IMR-90 (cell line): ENCODE measurements at regions not wholly inside any gene's neighbourhood (a gene's known extent, or its start where the extent isn't known, plus 50 kb on each side); places are given as distances from the start of the nearest gene placed in this dataset.

ENCODE experiments used
- ATAC-seq: fragments of 200-7000 bp; cut with Tn5 transposase; 2 replicates; pipeline ENCODE4 v1.9.1; 2020; ENCODE audit warnings: low read depth, mild to moderate bottlenecking, moderate library complexity
- BruUV-seq: library from RNA; stranded (reverse); fragments of 400-500 nt; replicated peaks from 2 replicates; lab custom pipeline; 2021; lab: Mats Ljungman, UMichigan
- CTCF ChIA-PET: fragments of 300-600 bp; formaldehyde crosslinking; extraction: SDS; loops from one replicate; lab custom pipeline; 2021; ENCODE audit warnings: antibody characterized with exemption; lab: Yijun Ruan, JAX
- POLR2A ChIA-PET: fragments of 300-600 bp; sonication (Branson Sonifier 250); formaldehyde crosslinking; loops from one replicate; lab custom pipeline; 2022; ENCODE audit warnings: antibody characterized with exemption; ENCODE audit not compliant: unreplicated experiment; lab: Charles Lee
- DNase-seq: peaks from one replicate; pipeline ENCODE4 v3.0.0; 2013
- H2AFZ ChIP-seq: replicated peaks from 2 replicates; pipeline ENCODE3; 2013; ENCODE audit warnings: low read length, mild to moderate bottlenecking; ENCODE audit not compliant: poor library complexity
- H2AK5ac ChIP-seq: 2 replicates; pipeline ENCODE4 v1.6.1; 2013; ENCODE audit warnings: low read depth, low read length, inconsistent platforms
- H2AK9ac ChIP-seq: replicated peaks from 2 replicates; pipeline ENCODE3; 2013; ENCODE audit warnings: mild to moderate bottlenecking, low read depth, low read length, moderate library complexity; ENCODE audit not compliant: poor library complexity
- H2BK120ac ChIP-seq: 2 replicates; pipeline ENCODE4 v1.6.1; 2013; ENCODE audit warnings: low read depth, low read length, inconsistent platforms
- H2BK15ac ChIP-seq: 3 replicates; pipeline ENCODE4 v1.6.1; 2013; ENCODE audit warnings: low read depth, low read length, inconsistent platforms
- H2BK20ac ChIP-seq: 2 replicates; pipeline ENCODE4 v1.6.1; 2013; ENCODE audit warnings: low read depth, mild to moderate bottlenecking, inconsistent platforms, low read length, moderate library complexity
- H2BK5ac ChIP-seq: 2 replicates; pipeline ENCODE4 v1.6.1; 2013; ENCODE audit warnings: mild to moderate bottlenecking, low read depth, low read length, inconsistent platforms; ENCODE audit not compliant: poor library complexity, severe bottlenecking
- H3K14ac ChIP-seq: replicated peaks from 2 replicates; pipeline ENCODE4 v1.6.1; 2013; ENCODE audit warnings: low read depth, low read length, inconsistent platforms
- H3K18ac ChIP-seq: 2 replicates; pipeline ENCODE4 v1.6.1; 2013; ENCODE audit warnings: low read depth, low read length, control low read depth
- H3K23ac ChIP-seq: 2 replicates; pipeline ENCODE4 v1.6.1; 2013; ENCODE audit warnings: low read depth, low read length, inconsistent platforms
- H3K27ac ChIP-seq: 2 replicates; pipeline ENCODE4 v1.5.1; 2013; ENCODE audit warnings: mild to moderate bottlenecking, control low read depth, low read length; ENCODE audit not compliant: insufficient read depth
- H3K27me3 ChIP-seq: 2 replicates; pipeline ENCODE4 v1.6.1; 2013; ENCODE audit warnings: low read length; ENCODE audit not compliant: control insufficient read depth, insufficient read depth
- H3K36me3 ChIP-seq: 2 replicates; pipeline ENCODE4 v1.6.1; 2013; ENCODE audit warnings: low read length, mixed read lengths; ENCODE audit not compliant: control insufficient read depth, insufficient read depth
- H3K4ac ChIP-seq: 2 replicates; pipeline ENCODE4 v1.6.1; 2013; ENCODE audit warnings: low read depth, low read length, inconsistent platforms
- H3K4me1 ChIP-seq: 2 replicates; pipeline ENCODE4 v1.6.1; 2013; ENCODE audit warnings: low read length, mixed read lengths; ENCODE audit not compliant: control insufficient read depth, insufficient read depth
- H3K4me2 ChIP-seq: 2 replicates; pipeline ENCODE4 v1.6.1; 2013; ENCODE audit warnings: low read depth, mild to moderate bottlenecking, control low read depth, low read length, moderate library complexity
- H3K4me3 ChIP-seq: 2 replicates; pipeline ENCODE4 v1.5.1; 2013; ENCODE audit warnings: low read depth, mild to moderate bottlenecking, control low read depth, low read length, moderate library complexity; ENCODE audit not compliant: insufficient read depth
- H3K56ac ChIP-seq: 2 replicates; pipeline ENCODE4 v1.6.1; 2013; ENCODE audit warnings: low read length, inconsistent platforms; ENCODE audit not compliant: insufficient read depth; ENCODE audit errors: extremely low read depth
- H3K79me1 ChIP-seq, 2 experiments: 2 replicates each; pipeline ENCODE4 v1.6.1; 2013; ENCODE audit warnings: low read length in 2 of 2, inconsistent platforms in 1 of 2, low read depth in 1 of 2
- H3K9ac ChIP-seq: 2 replicates; pipeline ENCODE4 v1.6.1; 2013; ENCODE audit warnings: low read depth, low read length, control low read depth
- H3K9me1 ChIP-seq: 2 replicates; pipeline ENCODE4 v1.6.1; 2013; ENCODE audit warnings: low read length, inconsistent platforms; ENCODE audit not compliant: insufficient read depth
- H3K9me3 ChIP-seq: 2 replicates; pipeline ENCODE4 v1.6.1; 2013; ENCODE audit warnings: low read length; ENCODE audit not compliant: control insufficient read depth, insufficient read depth
- H4K20me1 ChIP-seq: 2 replicates; pipeline ENCODE4 v1.6.1; 2013; ENCODE audit warnings: low read length, inconsistent platforms; ENCODE audit not compliant: insufficient read depth
- H4K5ac ChIP-seq: 2 replicates; pipeline ENCODE4 v1.6.1; 2013; ENCODE audit warnings: mild to moderate bottlenecking, low read depth, low read length, control low read depth
- H4K8ac ChIP-seq, 2 experiments: 2 replicates each; pipeline ENCODE4 v1.6.1; 2013; ENCODE audit warnings: low read depth in 2 of 2, low read length in 2 of 2, control low read depth in 1 of 2, inconsistent platforms in 1 of 2
- H4K91ac ChIP-seq: 2 replicates; pipeline ENCODE4 v1.6.1; 2013; ENCODE audit warnings: low read depth, low read length, inconsistent platforms; ENCODE audit not compliant: insufficient read depth
- BHLHE40 ChIP-seq: fragments of 150-350 bp; IDR thresholded peaks from 2 replicates; pipeline ENCODE4 v1.6.1; 2016; ENCODE audit warnings: mild to moderate bottlenecking, low read depth, low read length
- FOS ChIP-seq: fragments of 150-350 bp; IDR thresholded peaks from 2 replicates; pipeline ENCODE4 v1.6.1; 2016; ENCODE audit warnings: low read depth, low read length
- MAZ ChIP-seq: IDR thresholded peaks from 2 replicates; pipeline ENCODE4 v1.6.1; 2012; ENCODE audit warnings: low read depth, mild to moderate bottlenecking, low read length, improper control_type of control experiment, moderate library complexity, borderline replicate concordance
- RCOR1 ChIP-seq: IDR thresholded peaks from 2 replicates; pipeline ENCODE4 v1.6.1; 2012; ENCODE audit warnings: mild to moderate bottlenecking, low read length, improper control_type of control experiment; ENCODE audit not compliant: insufficient replicate concordance
- RFX5 ChIP-seq: IDR thresholded peaks from 2 replicates; pipeline ENCODE4 v1.8.0; 2012; ENCODE audit warnings: low read depth, mild to moderate bottlenecking, low read length, moderate library complexity
- SMC3 ChIP-seq: fragments of 150-350 bp; IDR thresholded peaks from 2 replicates; pipeline ENCODE4 v1.6.1; 2016; ENCODE audit warnings: low read depth, mild to moderate bottlenecking, antibody characterized with exemption, low read length, moderate library complexity
- USF2 ChIP-seq: fragments of 150-350 bp; IDR thresholded peaks from 2 replicates; pipeline ENCODE4 v1.6.1; 2017; ENCODE audit warnings: mild to moderate bottlenecking, antibody characterized with exemption, low read length, low read depth
- WGBS, 2 experiments: methylation state at CpG; one replicate each; pipeline versions ENCODE4 v1.1.5 to v1.1.7; 2013; ENCODE audit warnings: missing lambda C conversion rate in 2 of 2; ENCODE audit not compliant: insufficient read length in 1 of 2; ENCODE audit errors: extremely low coverage in 2 of 2; 5-methylcytosine and 5-hydroxymethylcytosine counted together
- dilution Hi-C: fragments of 300-500 bp; cut with HindIII; formaldehyde crosslinking; loops from one replicate; pipeline ENCODE4 v1.14.3; 2018; ENCODE audit warnings: low sequenced_read_pairs; ENCODE audit not compliant: unreplicated experiment
- in situ Hi-C: fragments of 300-500 bp; cut with MboI; formaldehyde crosslinking; loops from 3 replicates; pipeline ENCODE4 v1.14.3; 2019; ENCODE audit warnings: low sequenced_read_pairs, inconsistent platforms, mixed read lengths
- intact Hi-C: fragments of 100-400 bp; cut with micrococcal nuclease; formaldehyde crosslinking; loops from 2 replicates; pipeline ENCODE4 v1.10.0; 2022

GRCh38 chr3:180116658-180117057, 79.9 kb upstream of the PEX5L start:
- H3K4ac ChIP-seq = no peak overlapping the region
- H4K20me1 ChIP-seq = no peaks in the 10 kb centered on the region
- H3K36me3 ChIP-seq = no peaks in the 10 kb centered on the region
- no peak overlapping the region for H4K91ac ChIP-seq
- no peaks in the 10 kb centered on the region for H3K9me1 ChIP-seq
- no peak overlapping the region for H4K8ac ChIP-seq
- BruUV-seq = no TSS peak
- no peaks in the 10 kb centered on the region for H3K9me3 ChIP-seq
- H2AK9ac ChIP-seq = no peak overlapping the region
- H3K4me1 ChIP-seq = no peaks in the 10 kb centered on the region
- H3K79me1 ChIP-seq = no peaks in the 10 kb centered on the region
- ChIA-PET POLR2A (no interaction called here), CTCF (no interaction called here)
- no peaks in the 10 kb centered on the region for H3K27me3 ChIP-seq
- no peak overlapping the region for H3K18ac ChIP-seq
- no peak overlapping the region for H2BK5ac ChIP-seq
- TF ChIP-seq MAZ = no peak
- TF ChIP-seq RCOR1 = no peak
- no peak for TF ChIP-seq RFX5
- TF ChIP-seq FOS = no peak
- TF ChIP-seq USF2 = no peak
- TF ChIP-seq SMC3 = no peak
- no peak for TF ChIP-seq BHLHE40
- no CpG with 5 or more reads among the region's 2 CpGs for WGBS, 2 experiments
- ATAC-seq (no peak), DNase-seq (no peak)
- no peak overlapping the region for H3K4me3 ChIP-seq
- intact Hi-C loops (no loop called here), dilution Hi-C loops (no loop called here), in situ Hi-C loops (no loop called here)
- H2BK20ac ChIP-seq = no peak overlapping the region
- H2AK5ac ChIP-seq = no peak overlapping the region
- H2BK15ac ChIP-seq = no peak overlapping the region
- no peak overlapping the region for H3K56ac ChIP-seq
- H2AFZ ChIP-seq = no peak overlapping the region
- H2BK120ac ChIP-seq = no peak overlapping the region
- no peak overlapping the region for H3K14ac ChIP-seq
- H3K27ac ChIP-seq = no peak overlapping the region
- H4K5ac ChIP-seq = no peak overlapping the region
- no peak overlapping the region for H3K9ac ChIP-seq
- no peak overlapping the region for H3K23ac ChIP-seq
- H3K4me2 ChIP-seq = no peak overlapping the region
